PC-3 (cell line): ENCODE measurements at regions not wholly inside any gene's neighbourhood (a gene's known extent, or its start where the extent isn't known, plus 50 kb on each side); places are given as distances from the start of the nearest gene placed in this dataset.

Experiments
- EZH2phosphoT487 ChIP-seq: fragments of 300-600 bp; sonication (generic); IDR thresholded peaks from 2 replicates; pipeline ENCODE4 v1.6.1; 2018; ENCODE audit warnings: mild to moderate bottlenecking, antibody characterized with exemption, low read length, borderline replicate concordance
- TF ChIP-seq, protein P1 (sequence below): fragments of 300-600 bp; sonication (generic); conservative IDR thresholded peaks from 2 replicates; pipeline ENCODE4 v1.5.1; 2017; ENCODE audit warnings: antibody characterized with exemption, low read depth, mild to moderate bottlenecking, low read length

GRCh38 chr15:95444860-95445259 lies 885.6 kb upstream of the NR2F2 start:
- TF ChIP-seq, protein P1, sequence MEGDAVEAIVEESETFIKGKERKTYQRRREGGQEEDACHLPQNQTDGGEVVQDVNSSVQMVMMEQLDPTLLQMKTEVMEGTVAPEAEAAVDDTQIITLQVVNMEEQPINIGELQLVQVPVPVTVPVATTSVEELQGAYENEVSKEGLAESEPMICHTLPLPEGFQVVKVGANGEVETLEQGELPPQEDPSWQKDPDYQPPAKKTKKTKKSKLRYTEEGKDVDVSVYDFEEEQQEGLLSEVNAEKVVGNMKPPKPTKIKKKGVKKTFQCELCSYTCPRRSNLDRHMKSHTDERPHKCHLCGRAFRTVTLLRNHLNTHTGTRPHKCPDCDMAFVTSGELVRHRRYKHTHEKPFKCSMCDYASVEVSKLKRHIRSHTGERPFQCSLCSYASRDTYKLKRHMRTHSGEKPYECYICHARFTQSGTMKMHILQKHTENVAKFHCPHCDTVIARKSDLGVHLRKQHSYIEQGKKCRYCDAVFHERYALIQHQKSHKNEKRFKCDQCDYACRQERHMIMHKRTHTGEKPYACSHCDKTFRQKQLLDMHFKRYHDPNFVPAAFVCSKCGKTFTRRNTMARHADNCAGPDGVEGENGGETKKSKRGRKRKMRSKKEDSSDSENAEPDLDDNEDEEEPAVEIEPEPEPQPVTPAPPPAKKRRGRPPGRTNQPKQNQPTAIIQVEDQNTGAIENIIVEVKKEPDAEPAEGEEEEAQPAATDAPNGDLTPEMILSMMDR = no peak
- TF ChIP-seq EZH2phosphoT487 = no peak
